Erythroblast (primary cell): ENCODE measurements at regions not wholly inside any gene's neighbourhood (a gene's known extent, or its start where the extent isn't known, plus 50 kb on each side); places are given as distances from the start of the nearest gene placed in this dataset.

ENCODE experiments used
- GATA1 ChIP-seq: IDR thresholded peaks from 2 replicates; pipeline ENCODE4 v1.6.1; 2011; ENCODE audit warnings: low read depth, mild to moderate bottlenecking, control low read depth, low read length, moderate library complexity
- POLR2A ChIP-seq: IDR thresholded peaks from 2 replicates; pipeline ENCODE4 v1.6.1; 2011; ENCODE audit warnings: mild to moderate bottlenecking, low read length

- TF ChIP-seq POLR2A = no peak
- no peak for TF ChIP-seq GATA1
Measured at GRCh38 chr13:32936716-32937115, 79.5 kb upstream of the KL start.
